ENCODE measurements at regions not wholly inside any gene's neighbourhood (a gene's known extent, or its start where the extent isn't known, plus 50 kb on each side); places are given as distances from the start of the nearest gene placed in this dataset.

- TF ChIP-seq CTCF (IDR thresholded peaks at IDR 0.05), result no peak
- no peak for TF ChIP-seq POLR2AphosphoS5 (IDR thresholded peaks at IDR 0.05)
- no peak for TF ChIP-seq POLR2A (IDR thresholded peaks at IDR 0.05)
- Histone ChIP-seq H3K27ac (no peak overlapping the region), H3K4me1 (replicated peaks) (no peaks in the 10 kb centered on the region), H3K9me3 (no peaks in the 10 kb centered on the region), H3K4me3 (no peak overlapping the region), H3K27me3 (replicated peaks; ENCODE audit: insufficient read depth) (no peaks in the 10 kb centered on the region), H3K36me3 (no peaks in the 10 kb centered on the region)
- no peak for DNase-seq (ENCODE audit: low spot score)
- intact Hi-C loops (cut with DNase I), result no loop called here
- WGBS, result 39% methylated on average over 6 of the region's 6 CpGs
Measured at GRCh38 chr11:111019451-111019850, 226.1 kb upstream of the POU2AF2 start.

GRCh38 chr11:111018566-111018965, 227.0 kb upstream of the POU2AF2 start:
- no peak for DNase-seq (ENCODE audit: low spot score)
- H3K36me3 ChIP-seq, result no peaks in the 10 kb centered on the region
- no peak overlapping the region for H3K27ac ChIP-seq
- H3K4me1 ChIP-seq (replicated peaks), result no peaks in the 10 kb centered on the region
- intact Hi-C loops (cut with DNase I), result no loop called here
- H3K4me3 ChIP-seq, result no peak overlapping the region
- WGBS, result 62% methylated on average over 3 of the region's 3 CpGs
- TF ChIP-seq POLR2AphosphoS5 (IDR thresholded peaks at IDR 0.05) (no peak), CTCF (IDR thresholded peaks at IDR 0.05) (no peak), POLR2A (IDR thresholded peaks at IDR 0.05) (no peak)
- no peaks in the 10 kb centered on the region for H3K9me3 ChIP-seq
- no peaks in the 10 kb centered on the region for H3K27me3 ChIP-seq (replicated peaks; ENCODE audit: insufficient read depth)

GRCh38 chr11:111012491-111012890, 233.0 kb upstream of the POU2AF2 start:
- no peak for TF ChIP-seq POLR2AphosphoS5 (IDR thresholded peaks at IDR 0.05)
- no peak for TF ChIP-seq POLR2A (IDR thresholded peaks at IDR 0.05)
- no peak for TF ChIP-seq CTCF (IDR thresholded peaks at IDR 0.05)
- no peaks in the 10 kb centered on the region for H3K9me3 ChIP-seq
- intact Hi-C loops (cut with DNase I), result no loop called here
- no peak overlapping the region for H3K27ac ChIP-seq
- no peaks in the 10 kb centered on the region for H3K27me3 ChIP-seq (replicated peaks; ENCODE audit: insufficient read depth)
- no peaks in the 10 kb centered on the region for H3K4me1 ChIP-seq (replicated peaks)
- no peak for DNase-seq (ENCODE audit: low spot score)
- WGBS, result 59% methylated on average over 3 of the region's 3 CpGs
- H3K36me3 ChIP-seq, result no peaks in the 10 kb centered on the region
- H3K4me3 ChIP-seq, result no peak overlapping the region

- no peaks in the 10 kb centered on the region for H3K9me3 ChIP-seq
- no peaks in the 10 kb centered on the region for H3K27me3 ChIP-seq (replicated peaks; ENCODE audit: insufficient read depth)
- H3K4me3 ChIP-seq, result no peak overlapping the region
- H3K36me3 ChIP-seq, result no peaks in the 10 kb centered on the region
- intact Hi-C loops (cut with DNase I), result no loop called here
- H3K4me1 ChIP-seq (replicated peaks), result no peaks in the 10 kb centered on the region
- no peak for DNase-seq (ENCODE audit: low spot score)
- no peak for TF ChIP-seq CTCF (IDR thresholded peaks at IDR 0.05)
- no peak for TF ChIP-seq POLR2AphosphoS5 (IDR thresholded peaks at IDR 0.05)
- TF ChIP-seq POLR2A (IDR thresholded peaks at IDR 0.05), result no peak
- no peak overlapping the region for H3K27ac ChIP-seq
Measured at GRCh38 chr11:111011275-111011594, 234.3 kb upstream of the POU2AF2 start.

- Histone ChIP-seq H3K4me3 (no peak overlapping the region), H3K4me1 (replicated peaks) (no peaks in the 10 kb centered on the region), H3K27me3 (replicated peaks; ENCODE audit: insufficient read depth) (no peaks in the 10 kb centered on the region), H3K27ac (no peak overlapping the region), H3K36me3 (no peaks in the 10 kb centered on the region), H3K9me3 (no peaks in the 10 kb centered on the region)
- DNase-seq (ENCODE audit: low spot score), result no peak
- intact Hi-C loops (cut with DNase I), result no loop called here
- WGBS, result 65% methylated on average over 6 of the region's 6 CpGs
- TF ChIP-seq POLR2AphosphoS5 (IDR thresholded peaks at IDR 0.05) (no peak), POLR2A (IDR thresholded peaks at IDR 0.05) (no peak), CTCF (IDR thresholded peaks at IDR 0.05) (no peak)
Measured at GRCh38 chr11:111010391-111011274, 234.9 kb upstream of the POU2AF2 start.
